HuH-7.5 (cell line): ENCODE measurements at regions not wholly inside any gene's neighbourhood (a gene's known extent, or its start where the extent isn't known, plus 50 kb on each side); places are given as distances from the start of the nearest gene placed in this dataset.

Source experiments
- DNase-seq: peaks from one replicate; pipeline ENCODE4 v3.0.0; 2011; ENCODE audit warnings: low spot score

- no peak for DNase-seq
These were observed 394.0 kb downstream of the NPHP4 start for GRCh38 chr1:5597991-5598823.

GRCh38 chr1:5597171-5597850 is 394.9 kb downstream of the NPHP4 start:
- no peak for DNase-seq

GRCh38 chr1:5596651-5597050 is 395.6 kb downstream of the NPHP4 start:
- DNase-seq: no peak

DNA sequence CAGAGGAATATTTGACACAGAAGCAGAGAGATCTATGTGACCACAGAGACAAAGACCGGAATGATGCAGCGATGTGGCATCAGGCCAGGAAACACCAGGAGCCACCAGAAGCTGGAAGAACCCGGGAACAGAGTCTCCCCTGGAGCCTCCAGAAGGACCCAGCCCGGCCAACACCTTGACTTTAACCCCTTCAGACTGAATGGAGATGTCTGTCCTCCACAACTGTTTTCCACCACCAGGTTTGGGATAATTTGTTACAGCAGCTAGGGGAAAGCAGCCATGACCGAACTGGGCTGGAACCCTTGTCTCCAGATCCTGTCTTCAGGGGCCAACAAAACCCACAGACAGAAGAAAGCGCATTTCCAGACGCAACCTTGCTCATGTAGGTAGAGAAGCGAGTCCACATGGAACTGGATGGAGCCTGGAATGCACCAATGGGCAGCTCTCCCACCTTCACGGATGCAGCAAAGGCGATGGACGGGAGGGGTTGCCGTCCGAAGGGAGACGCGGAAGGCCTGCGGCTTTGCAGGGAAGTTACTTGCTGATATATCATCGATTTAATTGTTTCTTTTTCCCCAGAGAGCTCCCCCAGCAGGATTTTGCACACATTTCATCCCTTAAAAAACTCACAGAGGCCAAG is 396.6 kb downstream of the NPHP4 start:
- no peak for DNase-seq

- DNase-seq: no peak
These were observed 397.9 kb downstream of the NPHP4 start for GRCh38 chr1:5594056-5594956.

GRCh38 chr1:5590717-5591116 is 401.5 kb downstream of the NPHP4 start:
- no peak for DNase-seq

DNA sequence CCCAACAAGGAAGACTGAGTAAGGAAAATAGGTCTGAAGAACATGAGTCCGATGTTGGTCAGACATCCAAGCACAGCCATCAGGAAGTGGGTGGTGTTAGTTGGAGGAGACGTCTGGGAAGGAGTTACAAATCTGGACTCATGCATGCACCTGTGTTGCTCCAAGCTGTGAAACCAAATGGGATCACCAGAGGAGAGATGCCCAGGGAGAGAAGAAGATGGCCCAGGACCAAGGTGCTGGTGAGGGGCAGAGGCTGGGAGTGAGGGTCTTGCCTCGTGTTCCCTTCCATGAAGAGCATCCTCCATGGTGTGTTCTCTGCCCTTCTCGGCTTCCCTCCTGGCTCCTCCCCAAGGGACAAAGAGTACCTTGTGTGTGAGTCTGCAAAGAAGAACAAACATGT is 405.6 kb downstream of the NPHP4 start:
- no peak for DNase-seq

DNA sequence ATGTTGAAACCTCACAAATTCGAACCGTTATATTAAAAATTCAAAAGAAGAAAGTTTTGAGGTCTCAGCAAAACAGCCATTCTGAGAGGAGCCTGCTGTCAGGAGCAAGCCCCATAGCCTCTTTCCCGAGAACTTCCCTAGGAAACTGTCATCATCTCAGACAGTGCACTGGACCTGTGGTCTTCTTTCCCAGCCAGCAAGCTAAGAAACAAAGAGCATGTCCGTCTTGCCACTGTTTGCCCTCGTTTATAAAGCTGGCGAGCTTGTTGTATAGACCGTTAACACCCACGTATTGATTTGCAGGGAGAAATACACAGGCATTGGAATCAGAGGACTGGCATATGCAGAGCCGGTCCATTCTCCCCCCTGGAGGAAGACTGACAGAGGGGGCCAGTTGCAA is 407.0 kb downstream of the NPHP4 start:
- no peak for DNase-seq

- no peak for DNase-seq
These were observed 411.3 kb downstream of the NPHP4 start for GRCh38 chr1:5580926-5581325.

GRCh38 chr1:5579966-5580365 is 412.3 kb downstream of the NPHP4 start:
- no peak for DNase-seq

DNA sequence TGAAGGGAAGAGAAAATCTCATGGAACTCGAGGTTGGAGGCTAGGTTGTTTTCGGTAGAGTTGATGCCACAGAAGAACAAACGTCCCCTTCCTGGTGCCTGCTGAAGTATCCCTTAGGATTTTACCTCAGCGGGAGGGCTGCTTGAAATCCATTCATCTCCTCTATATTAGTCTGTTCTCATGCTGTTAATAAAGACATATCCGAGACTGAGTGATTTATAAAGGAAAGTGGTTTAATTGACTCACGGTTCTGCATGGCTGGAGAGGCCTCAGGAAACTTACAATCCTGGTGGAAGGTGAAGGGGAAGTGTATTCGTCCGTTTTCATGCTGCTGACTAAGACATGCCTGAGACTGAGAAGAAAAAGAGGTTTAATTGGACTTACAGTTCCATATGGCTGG is 413.5 kb downstream of the NPHP4 start:
- no peak for DNase-seq

- DNase-seq: no peak
These were observed 414.8 kb downstream of the NPHP4 start for GRCh38 chr1:5577255-5578040.

- DNase-seq: no peak
These were observed 415.6 kb downstream of the NPHP4 start for GRCh38 chr1:5576673-5577065.

DNA sequence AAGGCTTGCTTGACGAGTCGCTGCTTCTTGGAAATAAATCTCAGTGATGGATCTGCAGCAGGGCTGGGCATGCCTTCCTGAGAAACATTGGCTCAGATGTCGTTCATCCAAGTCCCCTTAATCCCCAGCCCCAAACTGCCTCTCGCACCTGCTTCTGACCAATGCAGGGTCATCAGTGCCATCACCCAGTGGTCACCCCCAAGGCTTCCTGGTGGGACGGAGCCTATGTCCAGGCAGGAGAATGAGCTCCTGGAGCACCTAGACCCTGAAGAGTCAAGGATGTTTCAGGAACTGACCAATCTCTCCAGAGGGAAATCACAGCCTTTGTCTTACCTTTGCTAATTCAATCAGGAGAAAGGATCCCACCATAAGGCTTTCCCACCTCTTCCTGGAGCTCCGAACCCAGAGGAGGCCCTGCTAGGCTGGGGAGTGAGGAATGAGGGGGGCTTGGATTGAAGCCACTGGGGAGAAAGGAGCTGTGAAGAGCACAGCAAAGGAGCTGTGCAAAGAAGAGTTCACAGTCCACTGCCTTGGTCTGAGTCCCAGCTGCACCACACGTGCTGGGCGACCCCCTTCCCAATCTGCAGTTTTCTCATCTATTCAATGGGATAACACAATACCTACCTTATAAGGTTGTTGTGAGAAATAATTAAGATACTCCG is 416.1 kb downstream of the NPHP4 start:
- DNase-seq: no peak

- DNase-seq: no peak
These were observed 416.8 kb downstream of the NPHP4 start for GRCh38 chr1:5575396-5575940.

DNA sequence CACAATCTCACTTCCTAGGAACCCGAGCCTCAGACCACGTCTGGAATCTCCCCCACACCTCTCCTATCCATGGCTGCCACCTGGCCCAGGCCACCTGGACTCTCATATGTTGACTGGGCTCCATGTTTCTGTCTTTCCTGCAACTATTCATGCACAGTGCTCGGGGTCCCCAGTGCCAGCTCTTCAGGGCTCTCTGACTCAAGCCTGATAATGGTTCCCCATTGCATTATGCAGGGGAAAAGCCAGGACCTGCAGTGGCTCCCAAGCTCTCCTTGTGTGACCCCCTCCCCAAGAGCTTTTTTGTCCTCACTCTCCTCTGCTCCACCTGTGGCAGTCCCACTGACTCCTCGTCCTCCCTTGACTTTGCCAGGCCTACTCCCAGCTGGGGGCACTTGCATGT is 417.6 kb downstream of the NPHP4 start:
- DNase-seq: no peak

- DNase-seq: no peak
These were observed 419.4 kb downstream of the NPHP4 start for GRCh38 chr1:5572794-5573193.

DNA sequence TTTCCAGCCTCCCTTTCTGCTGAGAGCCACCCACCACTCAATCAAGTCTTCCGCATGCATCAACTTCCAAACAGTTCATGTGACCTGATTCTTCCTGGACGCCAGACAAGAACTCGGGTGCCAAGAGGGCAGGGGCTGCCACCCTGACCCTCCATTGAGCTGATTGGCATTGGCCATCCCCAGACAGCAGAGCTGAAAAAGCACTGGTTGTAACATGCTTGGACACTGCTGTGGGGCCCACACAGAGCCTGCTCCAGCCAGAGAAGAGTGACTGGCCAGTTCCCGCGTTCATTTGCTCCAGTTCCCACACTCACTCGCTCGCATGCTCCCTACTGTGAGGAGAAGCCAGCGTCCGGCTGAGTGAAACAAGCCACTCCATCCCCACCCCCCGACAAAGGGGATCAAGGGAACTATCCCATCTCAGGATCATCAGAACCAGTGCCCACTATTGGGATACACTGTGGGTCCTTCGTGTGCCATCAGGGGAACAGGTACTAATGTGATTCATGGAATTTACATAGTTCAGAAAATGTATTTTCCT is 420.3 kb downstream of the NPHP4 start:
- DNase-seq: no peak

DNA sequence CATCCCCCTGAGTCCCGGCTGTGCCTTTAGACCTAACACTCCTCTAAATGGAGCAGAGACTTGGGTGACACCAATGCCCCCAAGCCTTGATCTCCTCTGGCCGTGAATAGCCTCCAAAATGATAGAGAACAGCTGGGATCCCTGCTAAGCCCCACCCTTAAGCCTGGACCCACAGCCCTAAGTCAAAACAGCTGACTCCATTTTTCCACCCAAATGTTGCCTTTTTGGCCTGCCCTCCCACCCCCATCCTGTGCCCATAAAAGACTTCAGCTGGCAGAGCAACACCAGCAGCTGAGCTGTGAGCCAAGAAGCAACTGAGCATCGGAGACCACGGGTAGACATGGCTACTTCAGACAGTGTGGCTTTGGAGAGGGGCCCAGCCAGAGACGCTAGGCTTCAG is 420.8 kb downstream of the NPHP4 start:
- DNase-seq: no peak

- DNase-seq: no peak
These were observed 421.3 kb downstream of the NPHP4 start for GRCh38 chr1:5570931-5571330.
